Activated CD4-positive, alpha-beta T cell treated with anti-CD3 and anti-CD28 coated beads, Interleukin-2, amount 10 ng/mL, durations not matched to agents 7 days and 5 days (primary cell): ENCODE measurements at regions not wholly inside any gene's neighbourhood (a gene's known extent, or its start where the extent isn't known, plus 50 kb on each side); places are given as distances from the start of the nearest gene placed in this dataset.
"Not testable (repeated sequence)": the region's sequence is repeated elsewhere in the genome, so short reads cannot be mapped to it uniquely, and the experiment has no call there.

Experiments
- CTCF ChIA-PET: fragments of 350-600 bp; sonication (Branson Sonifier 250); formaldehyde crosslinking; loops from one replicate; lab custom pipeline; 2021; ENCODE audit warnings: antibody characterized with exemption; lab: Charles Lee
- POLR2A ChIA-PET: fragments of 350-600 bp; sonication (Branson Sonifier 250); formaldehyde crosslinking; loops from one replicate; lab custom pipeline; 2021; ENCODE audit warnings: antibody characterized with exemption; lab: Charles Lee
- DNase-seq: peaks from one replicate; pipeline ENCODE4 v3.0.0-alpha.2; 2020
- H3K27ac Mint-ChIP-seq: one replicate; pipeline ENCODE4 v1.8.0; 2021; ENCODE audit warnings: mild to moderate bottlenecking, moderate library complexity, mixed read lengths
- H3K27me3 Mint-ChIP-seq: one replicate; pipeline ENCODE4 v1.8.0; 2021; ENCODE audit warnings: mixed read lengths
- H3K36me3 Mint-ChIP-seq: one replicate; pipeline ENCODE4 v1.8.0; 2021; ENCODE audit warnings: low read depth, mixed read lengths
- H3K4me1 Mint-ChIP-seq: one replicate; pipeline ENCODE4 v1.8.0; 2021; ENCODE audit warnings: mixed read lengths
- H3K4me3 Mint-ChIP-seq: one replicate; pipeline ENCODE4 v1.8.0; 2021; ENCODE audit warnings: mild to moderate bottlenecking, moderate library complexity, mixed read lengths
- H3K9me3 Mint-ChIP-seq: one replicate; pipeline ENCODE4 v1.8.0; 2021; ENCODE audit warnings: mixed read lengths

- H3K27ac Mint-ChIP-seq, CTCF ChIA-PET, H3K9me3 Mint-ChIP-seq, DNase-seq, POLR2A ChIA-PET, H3K27me3 Mint-ChIP-seq, H3K4me1 Mint-ChIP-seq, H3K36me3 Mint-ChIP-seq, H3K4me3 Mint-ChIP-seq: not testable (repeated sequence)
Measured at GRCh38 chr15:30195355-30196008, 60.6 kb downstream of the GOLGA8T start.

GRCh38 chr15:30196009-30196375 is 61.1 kb downstream of the GOLGA8T start:
- POLR2A ChIA-PET, H3K36me3 Mint-ChIP-seq, H3K27me3 Mint-ChIP-seq, H3K4me3 Mint-ChIP-seq, H3K4me1 Mint-ChIP-seq, H3K9me3 Mint-ChIP-seq, H3K27ac Mint-ChIP-seq, CTCF ChIA-PET: not testable (repeated sequence)
- peak; percentile 8 for DNase-seq

- H3K4me3 Mint-ChIP-seq, CTCF ChIA-PET, H3K27me3 Mint-ChIP-seq, H3K36me3 Mint-ChIP-seq, H3K4me1 Mint-ChIP-seq, DNase-seq, H3K27ac Mint-ChIP-seq, H3K9me3 Mint-ChIP-seq, POLR2A ChIA-PET: not testable (repeated sequence)
Measured at GRCh38 chr15:30196769-30197168, 61.9 kb downstream of the GOLGA8T start.

- H3K27me3 Mint-ChIP-seq, H3K9me3 Mint-ChIP-seq, POLR2A ChIA-PET: not testable (repeated sequence)
Measured at GRCh38 chr15:30201517-30201916, 66.7 kb downstream of the GOLGA8T start.

GRCh38 chr15:30213733-30214132 is 78.9 kb downstream of the GOLGA8T start:
- H3K36me3 Mint-ChIP-seq, DNase-seq, H3K4me3 Mint-ChIP-seq, H3K27ac Mint-ChIP-seq, CTCF ChIA-PET, H3K27me3 Mint-ChIP-seq, H3K4me1 Mint-ChIP-seq, POLR2A ChIA-PET, H3K9me3 Mint-ChIP-seq: not testable (repeated sequence)

More at GRCh38 chr15:30201517-30201916, 66.7 kb downstream of the GOLGA8T start:
- H3K27ac Mint-ChIP-seq, H3K4me1 Mint-ChIP-seq, CTCF ChIA-PET, H3K4me3 Mint-ChIP-seq, DNase-seq, H3K36me3 Mint-ChIP-seq: not testable (repeated sequence)

GRCh38 chr15:30221803-30222202 is 87.0 kb downstream of the GOLGA8T start:
- H3K4me3 Mint-ChIP-seq: not testable (repeated sequence)

GRCh38 chr15:30222798-30223591 is 88.1 kb downstream of the GOLGA8T start:
- POLR2A ChIA-PET, H3K4me3 Mint-ChIP-seq, H3K9me3 Mint-ChIP-seq, H3K36me3 Mint-ChIP-seq, H3K27me3 Mint-ChIP-seq, CTCF ChIA-PET, H3K27ac Mint-ChIP-seq, DNase-seq, H3K4me1 Mint-ChIP-seq: not testable (repeated sequence)

More at GRCh38 chr15:30221803-30222202, 87.0 kb downstream of the GOLGA8T start:
- H3K36me3 Mint-ChIP-seq, H3K9me3 Mint-ChIP-seq, CTCF ChIA-PET, H3K27me3 Mint-ChIP-seq, DNase-seq, POLR2A ChIA-PET, H3K27ac Mint-ChIP-seq, H3K4me1 Mint-ChIP-seq: not testable (repeated sequence)

- H3K36me3 Mint-ChIP-seq, CTCF ChIA-PET, H3K27me3 Mint-ChIP-seq, POLR2A ChIA-PET, DNase-seq, H3K4me1 Mint-ChIP-seq, H3K4me3 Mint-ChIP-seq, H3K9me3 Mint-ChIP-seq, H3K27ac Mint-ChIP-seq: not testable (repeated sequence)
Measured at GRCh38 chr15:30225233-30225891, 90.5 kb downstream of the GOLGA8T start.

- H3K4me3 Mint-ChIP-seq, H3K27me3 Mint-ChIP-seq, POLR2A ChIA-PET, H3K27ac Mint-ChIP-seq, H3K36me3 Mint-ChIP-seq, CTCF ChIA-PET, H3K4me1 Mint-ChIP-seq, H3K9me3 Mint-ChIP-seq, DNase-seq: not testable (repeated sequence)
Measured at GRCh38 chr15:30261432-30262141, 126.7 kb downstream of the GOLGA8T start.

- H3K4me3 Mint-ChIP-seq, H3K9me3 Mint-ChIP-seq, H3K4me1 Mint-ChIP-seq, POLR2A ChIA-PET, CTCF ChIA-PET, H3K27ac Mint-ChIP-seq, H3K27me3 Mint-ChIP-seq, DNase-seq, H3K36me3 Mint-ChIP-seq: not testable (repeated sequence)
Measured at GRCh38 chr15:30262142-30262460, 127.2 kb downstream of the GOLGA8T start.

GRCh38 chr15:30264000-30264399 is 129.1 kb downstream of the GOLGA8T start:
- CTCF ChIA-PET, H3K9me3 Mint-ChIP-seq, H3K27ac Mint-ChIP-seq, DNase-seq, H3K4me3 Mint-ChIP-seq, H3K27me3 Mint-ChIP-seq, H3K4me1 Mint-ChIP-seq, POLR2A ChIA-PET, H3K36me3 Mint-ChIP-seq: not testable (repeated sequence)

- H3K4me3 Mint-ChIP-seq, DNase-seq, H3K36me3 Mint-ChIP-seq, POLR2A ChIA-PET, H3K9me3 Mint-ChIP-seq, H3K27ac Mint-ChIP-seq, CTCF ChIA-PET, H3K4me1 Mint-ChIP-seq, H3K27me3 Mint-ChIP-seq: not testable (repeated sequence)
Measured at GRCh38 chr15:30295150-30295844, 98.0 kb downstream of the CHRFAM7A start.

- CTCF ChIA-PET, H3K36me3 Mint-ChIP-seq, H3K27me3 Mint-ChIP-seq, H3K4me1 Mint-ChIP-seq, H3K27ac Mint-ChIP-seq, DNase-seq, POLR2A ChIA-PET, H3K4me3 Mint-ChIP-seq, H3K9me3 Mint-ChIP-seq: not testable (repeated sequence)
Measured at GRCh38 chr15:30303968-30304367, 89.4 kb downstream of the CHRFAM7A start.
